ENCODE measurements at regions not wholly inside any gene's neighbourhood (a gene's known extent, or its start where the extent isn't known, plus 50 kb on each side); places are given as distances from the start of the nearest gene placed in this dataset.

GRCh38 chr9:113788616-113789330, 87.3 kb upstream of the ZNF618 start:
- DNase-seq, result no peak

DNA sequence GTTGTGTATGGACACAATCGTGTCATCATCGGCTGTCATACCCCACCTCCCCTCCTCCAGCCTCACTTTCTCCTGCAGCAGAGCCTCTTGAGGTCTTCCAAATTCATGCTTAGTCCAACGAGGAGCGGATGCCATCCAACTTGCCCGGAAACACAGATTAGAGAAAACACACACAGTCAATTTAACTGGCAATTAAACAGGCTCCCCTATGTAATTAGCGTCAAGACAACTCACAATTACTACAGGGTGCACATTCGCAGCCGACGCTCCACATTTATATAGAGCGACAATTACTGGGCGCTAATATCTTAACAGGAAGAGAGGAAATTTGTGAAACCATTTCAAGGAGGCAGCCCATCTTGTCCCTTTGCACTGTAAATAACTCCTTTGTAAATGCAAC, 86.0 kb upstream of the ZNF618 start:
- DNase-seq, result no peak

- no peak for DNase-seq
Measured at GRCh38 chr9:113793558-113793957, 82.6 kb upstream of the ZNF618 start.

- DNase-seq, result no peak
Measured at GRCh38 chr9:113794721-113795120, 81.4 kb upstream of the ZNF618 start.

- no peak for DNase-seq
Measured at GRCh38 chr9:113795811-113796392, 80.2 kb upstream of the ZNF618 start.

DNA sequence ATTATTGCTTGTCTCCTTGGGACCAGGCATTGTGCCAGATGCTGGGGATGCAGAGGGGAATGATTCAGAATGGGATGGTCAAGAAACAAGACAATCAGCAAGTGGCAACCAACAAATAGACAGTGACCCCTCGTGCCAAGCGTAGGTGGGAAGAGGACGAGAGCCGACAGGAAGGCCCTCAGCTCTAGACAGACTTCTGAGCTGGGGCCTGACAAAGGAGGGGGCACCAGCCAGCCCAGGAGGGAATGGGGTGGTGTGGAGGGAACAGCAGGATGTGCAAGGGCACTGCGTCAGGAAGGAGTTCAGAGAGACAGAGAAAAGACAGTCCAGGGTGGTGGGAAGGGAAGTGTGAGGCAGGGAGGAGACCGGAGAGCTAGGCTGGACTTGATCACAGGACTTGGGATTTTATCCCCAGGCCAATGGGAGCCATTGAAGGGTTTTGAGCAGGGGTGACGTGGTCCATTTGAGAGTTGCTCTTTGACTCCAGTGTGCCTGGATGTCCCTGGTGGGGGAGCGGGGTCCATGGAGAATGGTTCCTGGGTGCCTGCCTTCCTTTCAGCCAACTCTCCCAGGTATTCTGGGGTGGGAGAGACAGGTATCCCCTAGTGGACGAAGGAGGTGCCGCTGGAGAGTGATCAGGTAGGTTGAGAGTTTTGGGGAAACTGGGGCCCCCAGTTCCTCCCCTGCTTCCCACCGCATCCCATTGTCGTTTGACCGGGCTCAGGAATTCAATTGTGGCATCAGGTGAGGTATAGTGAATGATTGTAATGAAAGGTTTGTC, 79.3 kb upstream of the ZNF618 start:
- DNase-seq, result no peak

- DNase-seq, result no peak
Measured at GRCh38 chr9:113798062-113799030, 77.8 kb upstream of the ZNF618 start.

GRCh38 chr9:113800276-113800675, 75.8 kb upstream of the ZNF618 start:
- no peak for DNase-seq

DNA sequence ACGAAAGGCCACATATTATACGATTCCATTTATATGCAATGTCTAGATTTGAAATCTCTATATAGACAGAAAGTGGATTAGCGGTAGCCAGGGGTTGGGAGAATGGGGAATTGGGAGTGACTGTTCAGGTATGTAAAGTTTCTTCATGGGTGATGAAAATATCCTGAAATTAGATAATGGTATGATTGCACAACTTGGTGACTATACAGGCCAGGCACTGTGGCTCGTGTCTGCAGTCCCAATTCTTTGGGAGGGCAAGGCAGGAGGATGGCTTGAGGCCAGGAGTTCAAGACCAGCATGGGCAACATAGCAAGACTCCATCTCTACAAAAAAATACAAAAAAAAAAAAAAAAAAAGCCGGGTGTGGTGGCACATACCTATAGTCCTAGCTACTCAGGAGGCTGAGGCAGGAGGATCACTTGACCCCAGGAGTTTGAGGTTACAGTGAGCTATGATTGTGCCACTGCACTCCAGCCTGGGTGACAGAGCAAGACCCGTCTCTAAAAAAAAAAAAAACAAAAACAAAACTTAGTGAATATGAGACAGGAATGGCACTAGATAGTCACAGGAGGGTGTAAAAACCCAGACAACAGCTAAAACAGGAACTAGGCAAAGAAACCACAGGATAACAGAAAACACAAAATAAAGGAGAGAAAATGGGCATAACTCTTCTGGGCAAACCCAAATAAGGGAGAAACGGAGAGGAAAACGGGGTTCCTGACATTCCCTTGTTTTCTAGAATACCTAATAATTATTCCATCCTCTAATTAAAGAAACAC, 72.1 kb upstream of the ZNF618 start:
- DNase-seq, result no peak

DNA sequence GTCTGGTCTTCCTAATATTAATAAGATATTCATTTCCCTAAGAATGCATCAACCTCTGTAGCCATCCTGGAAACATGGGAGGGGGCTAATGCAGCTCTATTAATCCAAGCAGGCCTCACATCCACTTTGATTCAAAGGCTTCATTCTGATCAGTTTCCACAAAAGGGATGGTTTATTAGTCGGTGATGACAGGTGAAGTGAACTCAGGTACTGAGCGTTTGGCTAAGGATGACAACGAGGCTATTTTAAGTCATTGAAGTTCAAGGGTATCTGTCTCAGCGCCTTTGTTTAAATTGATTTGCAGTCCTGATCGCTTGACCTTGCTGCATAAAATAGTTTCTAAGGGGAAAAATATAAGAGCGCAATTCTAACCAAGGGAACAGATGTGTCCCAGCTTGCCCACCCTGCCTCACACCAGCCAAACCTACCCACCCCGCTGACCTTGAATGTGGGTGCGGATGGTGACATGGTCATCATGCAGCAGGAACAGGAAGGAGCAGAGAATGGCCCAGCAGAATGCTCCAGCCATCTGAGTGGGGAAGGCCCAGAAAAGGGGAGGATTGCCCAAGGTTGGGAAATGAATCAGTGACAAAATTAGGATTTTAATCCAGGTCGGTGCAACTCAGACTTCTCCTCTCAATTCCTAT, 70.5 kb upstream of the ZNF618 start:
- DNase-seq, result no peak

DNA sequence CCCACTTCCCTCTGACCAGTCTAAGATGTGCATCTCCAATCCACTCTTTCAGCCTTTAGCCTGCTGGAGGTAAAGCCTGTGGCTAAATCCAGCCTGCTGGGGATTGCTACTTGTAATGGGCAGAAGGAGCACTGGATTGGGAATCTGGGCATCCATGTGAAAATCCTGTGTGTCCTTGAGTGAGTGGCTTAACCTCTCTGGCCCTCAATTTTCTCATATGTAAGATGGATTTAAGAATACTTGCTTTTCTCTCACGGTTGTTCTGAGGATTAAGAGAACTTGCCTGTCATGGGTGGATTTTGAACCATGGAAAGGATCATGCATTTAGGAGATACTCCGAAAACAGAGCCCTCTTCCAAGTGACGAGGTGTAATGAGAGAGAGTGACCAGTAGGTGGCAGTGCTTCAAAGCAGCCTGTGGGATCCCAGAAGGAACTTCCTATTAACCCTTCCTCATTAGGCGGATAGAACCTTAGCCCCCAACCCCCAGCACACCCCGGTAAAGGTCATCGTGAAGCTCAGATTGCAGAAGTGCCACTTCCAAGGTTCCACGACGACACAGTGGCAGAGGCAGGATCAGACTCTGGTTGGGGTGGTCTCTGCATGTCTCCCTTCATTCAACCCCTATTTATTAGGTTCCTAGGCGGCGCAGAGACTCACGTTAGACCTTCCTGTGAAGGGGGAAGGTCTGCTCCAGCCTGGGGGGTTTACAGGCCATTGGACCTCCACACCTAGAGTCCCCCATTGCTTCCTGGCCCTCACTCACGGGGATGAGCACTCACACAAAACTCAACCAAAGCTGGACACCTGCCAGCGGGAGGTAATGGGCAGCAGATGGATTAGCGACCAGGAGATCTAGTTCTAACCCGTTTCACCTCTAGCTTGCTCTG, 68.7 kb upstream of the ZNF618 start:
- DNase-seq, result peak; percentile 56

- DNase-seq, result peak; percentile 85
Measured at GRCh38 chr9:113808391-113809358, 67.4 kb upstream of the ZNF618 start.

- DNase-seq, result no peak
Measured at GRCh38 chr9:113817171-113817570, 58.9 kb upstream of the ZNF618 start.

GRCh38 chr9:113818391-113818790, 57.7 kb upstream of the ZNF618 start:
- DNase-seq, result no peak

DNA sequence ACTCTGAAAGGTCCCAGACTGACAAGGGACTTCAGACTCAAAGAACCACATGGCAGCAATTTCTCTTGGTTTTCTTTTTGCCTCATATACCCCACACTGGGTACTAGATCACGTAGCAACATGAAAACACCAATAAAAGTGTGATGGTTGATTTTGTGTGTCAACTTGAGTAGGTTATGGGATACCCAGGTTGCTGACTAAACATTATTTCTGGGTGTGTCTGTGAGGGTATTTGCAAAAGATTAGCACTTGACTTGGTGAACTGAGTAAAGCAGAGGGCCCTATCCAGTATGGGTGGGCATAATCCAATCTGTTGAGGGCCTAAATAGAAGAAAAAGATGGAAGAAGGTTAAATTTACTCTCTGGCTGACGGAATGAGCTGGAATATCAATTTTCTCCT, 53.8 kb upstream of the ZNF618 start:
- no peak for DNase-seq

GRCh38 chr9:113823421-113823820, 52.7 kb upstream of the ZNF618 start:
- DNase-seq, result no peak

Measured in fibroblast of skin of abdomen (primary cell).